GM23338 (cell line): ENCODE measurements at regions not wholly inside any gene's neighbourhood (a gene's known extent, or its start where the extent isn't known, plus 50 kb on each side); places are given as distances from the start of the nearest gene placed in this dataset.

Experiments
- ATAC-seq: fragments of 200-7000 bp; cut with Tn5 transposase; 3 replicates; pipeline ENCODE4 v1.9.1; 2020
- DNase-seq: peaks from one replicate; pipeline ENCODE4 v3.0.0-alpha.2; 2015; ENCODE audit warnings: low spot score
- H2AFZ ChIP-seq: fragments of 200-600 bp; sonication (generic); 2 replicates; pipeline ENCODE4 v1.8.0; 2016; ENCODE audit warnings: antibody characterized with exemption, mild to moderate bottlenecking, moderate library complexity
- H3F3A ChIP-seq: fragments of 200-600 bp; sonication (generic); replicated peaks from 2 replicates; pipeline ENCODE4 v1.8.0; 2017; ENCODE audit warnings: antibody characterized with exemption, mixed run types, low read depth
- H3K27ac ChIP-seq: fragments of 200-600 bp; sonication (generic); 2 replicates; pipeline ENCODE4 v1.6.1; 2016; ENCODE audit warnings: low read depth
- H3K27me3 ChIP-seq: fragments of 200-600 bp; sonication (generic); 2 replicates; pipeline ENCODE4 v1.8.0; 2016; ENCODE audit warnings: mild to moderate bottlenecking, mixed run types, moderate library complexity; ENCODE audit not compliant: insufficient read depth
- H3K36me3 ChIP-seq: fragments of 200-600 bp; sonication (generic); 2 replicates; pipeline ENCODE4 v1.8.0; 2016; ENCODE audit warnings: mild to moderate bottlenecking; ENCODE audit not compliant: insufficient read depth
- H3K4me1 ChIP-seq: fragments of 200-600 bp; sonication (generic); 2 replicates; pipeline ENCODE4 v1.8.0; 2016; ENCODE audit warnings: mild to moderate bottlenecking, moderate library complexity; ENCODE audit not compliant: insufficient read depth
- H3K4me2 ChIP-seq: fragments of 200-600 bp; sonication (generic); 2 replicates; pipeline ENCODE4 v1.7.1; 2017; ENCODE audit warnings: mixed run types
- H3K4me3 ChIP-seq: fragments of 200-600 bp; sonication (generic); 2 replicates; pipeline ENCODE4 v1.6.1; 2016; ENCODE audit warnings: mixed run types
- H3K79me2 ChIP-seq: fragments of 200-600 bp; sonication (generic); replicated peaks from 2 replicates; pipeline ENCODE4 v1.8.0; 2017; ENCODE audit warnings: mild to moderate bottlenecking; ENCODE audit not compliant: insufficient read depth
- H3K9me2 ChIP-seq: fragments of 200-600 bp; sonication (generic); 2 replicates; pipeline ENCODE4 v1.8.0; 2017; ENCODE audit not compliant: insufficient read depth
- H4K20me1 ChIP-seq: fragments of 200-600 bp; sonication (generic); replicated peaks from 2 replicates; pipeline ENCODE4 v1.8.0; 2017; ENCODE audit warnings: mild to moderate bottlenecking; ENCODE audit not compliant: insufficient read depth
- H3K27ac Mint-ChIP-seq: 2 replicates; pipeline ENCODE4 v1.8.0; 2020; ENCODE audit warnings: inconsistent platforms, mild to moderate bottlenecking, moderate library complexity, mixed read lengths
- H3K27me3 Mint-ChIP-seq: 3 replicates; pipeline ENCODE4 v1.8.0; 2022; ENCODE audit warnings: low read depth, mild to moderate bottlenecking, moderate library complexity, mixed read lengths, inconsistent platforms; ENCODE audit not compliant: insufficient read depth, poor library complexity
- H3K36me3 Mint-ChIP-seq: 3 replicates; pipeline ENCODE4 v1.8.0; 2021; ENCODE audit warnings: low read depth, mild to moderate bottlenecking, inconsistent platforms, moderate library complexity, mixed read lengths
- H3K4me1 Mint-ChIP-seq: 3 replicates; pipeline ENCODE4 v1.8.0; 2020; ENCODE audit warnings: mild to moderate bottlenecking, inconsistent platforms, mixed read lengths
- H3K4me3 Mint-ChIP-seq: 3 replicates; pipeline ENCODE4 v1.8.0; 2021; ENCODE audit warnings: moderate library complexity, mild to moderate bottlenecking, inconsistent platforms, mixed read lengths
- H3K9me3 Mint-ChIP-seq: 3 replicates; pipeline ENCODE4 v1.8.0; 2020; ENCODE audit warnings: moderate library complexity, mild to moderate bottlenecking, inconsistent platforms, mixed read lengths
- CREB1 ChIP-seq: fragments of 250-450 bp; sonication (Bioruptor Pico); IDR thresholded peaks from 2 replicates; pipeline ENCODE4 v1.5.0; 2020; ENCODE audit warnings: low read depth, mild to moderate bottlenecking, moderate library complexity
- ETS1 ChIP-seq: IDR thresholded peaks from 2 replicates; pipeline ENCODE4 v1.6.1; 2016; ENCODE audit warnings: antibody characterized with exemption
- EZH2 ChIP-seq: fragments of 200-600 bp; sonication (generic); IDR thresholded peaks from one replicate; pipeline ENCODE4 v1.8.0; 2017; ENCODE audit warnings: antibody characterized with exemption, mild to moderate bottlenecking, low read depth; ENCODE audit not compliant: unreplicated experiment
- EZH2phosphoT487 ChIP-seq: fragments of 200-600 bp; sonication (generic); IDR thresholded peaks from one replicate; pipeline ENCODE4 v1.8.1; 2018; ENCODE audit warnings: antibody characterized with exemption; ENCODE audit not compliant: unreplicated experiment
- JUNB ChIP-seq: IDR thresholded peaks from one replicate; pipeline ENCODE4 v1.6.1; 2016; ENCODE audit warnings: antibody characterized with exemption; ENCODE audit not compliant: unreplicated experiment
- NANOG ChIP-seq: IDR thresholded peaks from 2 replicates; pipeline ENCODE4 v1.6.1; 2016; ENCODE audit warnings: antibody characterized with exemption, borderline replicate concordance
- POLR2AphosphoS5 ChIP-seq: IDR thresholded peaks from 2 replicates; pipeline ENCODE4 v1.6.1; 2016; ENCODE audit warnings: antibody characterized with exemption, low read depth
- STAT1 ChIP-seq: IDR thresholded peaks from one replicate; pipeline ENCODE4 v1.6.1; 2016; ENCODE audit warnings: antibody characterized with exemption; ENCODE audit not compliant: unreplicated experiment
- ZNF114 ChIP-seq: fragments of 250-450 bp; sonication (Bioruptor Pico); IDR thresholded peaks from 2 replicates; pipeline ENCODE4 v1.5.0; 2020; ENCODE audit warnings: mild to moderate bottlenecking, moderate library complexity
- ZNF331 ChIP-seq: fragments of 250-450 bp; sonication (Bioruptor Pico); IDR thresholded peaks from 2 replicates; pipeline ENCODE4 v1.5.0; 2020; ENCODE audit warnings: low read depth, mild to moderate bottlenecking, moderate library complexity
- TF ChIP-seq, protein P1 (sequence below): fragments of 250-450 bp; sonication (Bioruptor Pico); IDR thresholded peaks from 2 replicates; pipeline ENCODE4 v1.5.0; 2020; ENCODE audit warnings: mild to moderate bottlenecking, moderate library complexity
- TF ChIP-seq, protein P2 (sequence below): IDR thresholded peaks from one replicate; pipeline ENCODE4 v1.6.1; 2018; ENCODE audit warnings: antibody characterized with exemption; ENCODE audit not compliant: unreplicated experiment
- TF ChIP-seq, protein P3 (sequence below), 2 experiments: fragments of 200-600 bp in 1 of 2; sonication (generic) in 1 of 2; conservative IDR thresholded peaks; 2 replicates each; pipeline versions ENCODE4 v1.5.1 to v1.6.1; 2016 to 2017; ENCODE audit warnings: antibody characterized with exemption in 2 of 2, low read depth in 2 of 2, mild to moderate bottlenecking in 2 of 2, moderate library complexity in 1 of 2

DNA sequence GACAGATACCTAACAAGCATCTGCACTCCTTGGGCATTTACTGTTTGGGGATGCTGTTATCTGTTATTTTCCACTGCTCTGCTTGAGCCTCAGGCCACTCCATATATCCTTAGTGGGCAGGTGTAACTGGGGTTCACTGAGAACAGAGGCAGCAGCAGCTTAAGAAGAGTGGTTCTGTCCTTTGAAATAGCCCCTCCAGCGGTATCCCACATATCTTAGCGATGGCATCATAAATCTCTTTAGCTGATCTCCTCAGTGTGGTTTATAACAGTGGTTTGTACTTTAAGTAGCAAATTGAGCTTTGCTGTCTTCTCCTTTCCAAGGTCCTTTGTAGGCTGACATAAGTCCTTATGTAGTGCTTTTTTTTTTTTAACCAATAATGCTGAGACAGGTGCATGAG, 79.7 kb upstream of the RPRM start:
- H3K9me2 ChIP-seq, result no peaks in the 10 kb centered on the region
- Mint-ChIP-seq H3K4me3 (no peak overlapping the region), H3K4me1 (no peaks in the 10 kb centered on the region), H3K36me3 (no peaks in the 10 kb centered on the region; the same call in 2 of the 3 replicates), H3K27ac (no peak overlapping the region), H3K27me3 (no peaks in the 10 kb centered on the region), H3K9me3 (no peaks in the 10 kb centered on the region; the same call in 2 of the 3 replicates)
- no peak for TF ChIP-seq POLR2AphosphoS5
- TF ChIP-seq, protein P1, sequence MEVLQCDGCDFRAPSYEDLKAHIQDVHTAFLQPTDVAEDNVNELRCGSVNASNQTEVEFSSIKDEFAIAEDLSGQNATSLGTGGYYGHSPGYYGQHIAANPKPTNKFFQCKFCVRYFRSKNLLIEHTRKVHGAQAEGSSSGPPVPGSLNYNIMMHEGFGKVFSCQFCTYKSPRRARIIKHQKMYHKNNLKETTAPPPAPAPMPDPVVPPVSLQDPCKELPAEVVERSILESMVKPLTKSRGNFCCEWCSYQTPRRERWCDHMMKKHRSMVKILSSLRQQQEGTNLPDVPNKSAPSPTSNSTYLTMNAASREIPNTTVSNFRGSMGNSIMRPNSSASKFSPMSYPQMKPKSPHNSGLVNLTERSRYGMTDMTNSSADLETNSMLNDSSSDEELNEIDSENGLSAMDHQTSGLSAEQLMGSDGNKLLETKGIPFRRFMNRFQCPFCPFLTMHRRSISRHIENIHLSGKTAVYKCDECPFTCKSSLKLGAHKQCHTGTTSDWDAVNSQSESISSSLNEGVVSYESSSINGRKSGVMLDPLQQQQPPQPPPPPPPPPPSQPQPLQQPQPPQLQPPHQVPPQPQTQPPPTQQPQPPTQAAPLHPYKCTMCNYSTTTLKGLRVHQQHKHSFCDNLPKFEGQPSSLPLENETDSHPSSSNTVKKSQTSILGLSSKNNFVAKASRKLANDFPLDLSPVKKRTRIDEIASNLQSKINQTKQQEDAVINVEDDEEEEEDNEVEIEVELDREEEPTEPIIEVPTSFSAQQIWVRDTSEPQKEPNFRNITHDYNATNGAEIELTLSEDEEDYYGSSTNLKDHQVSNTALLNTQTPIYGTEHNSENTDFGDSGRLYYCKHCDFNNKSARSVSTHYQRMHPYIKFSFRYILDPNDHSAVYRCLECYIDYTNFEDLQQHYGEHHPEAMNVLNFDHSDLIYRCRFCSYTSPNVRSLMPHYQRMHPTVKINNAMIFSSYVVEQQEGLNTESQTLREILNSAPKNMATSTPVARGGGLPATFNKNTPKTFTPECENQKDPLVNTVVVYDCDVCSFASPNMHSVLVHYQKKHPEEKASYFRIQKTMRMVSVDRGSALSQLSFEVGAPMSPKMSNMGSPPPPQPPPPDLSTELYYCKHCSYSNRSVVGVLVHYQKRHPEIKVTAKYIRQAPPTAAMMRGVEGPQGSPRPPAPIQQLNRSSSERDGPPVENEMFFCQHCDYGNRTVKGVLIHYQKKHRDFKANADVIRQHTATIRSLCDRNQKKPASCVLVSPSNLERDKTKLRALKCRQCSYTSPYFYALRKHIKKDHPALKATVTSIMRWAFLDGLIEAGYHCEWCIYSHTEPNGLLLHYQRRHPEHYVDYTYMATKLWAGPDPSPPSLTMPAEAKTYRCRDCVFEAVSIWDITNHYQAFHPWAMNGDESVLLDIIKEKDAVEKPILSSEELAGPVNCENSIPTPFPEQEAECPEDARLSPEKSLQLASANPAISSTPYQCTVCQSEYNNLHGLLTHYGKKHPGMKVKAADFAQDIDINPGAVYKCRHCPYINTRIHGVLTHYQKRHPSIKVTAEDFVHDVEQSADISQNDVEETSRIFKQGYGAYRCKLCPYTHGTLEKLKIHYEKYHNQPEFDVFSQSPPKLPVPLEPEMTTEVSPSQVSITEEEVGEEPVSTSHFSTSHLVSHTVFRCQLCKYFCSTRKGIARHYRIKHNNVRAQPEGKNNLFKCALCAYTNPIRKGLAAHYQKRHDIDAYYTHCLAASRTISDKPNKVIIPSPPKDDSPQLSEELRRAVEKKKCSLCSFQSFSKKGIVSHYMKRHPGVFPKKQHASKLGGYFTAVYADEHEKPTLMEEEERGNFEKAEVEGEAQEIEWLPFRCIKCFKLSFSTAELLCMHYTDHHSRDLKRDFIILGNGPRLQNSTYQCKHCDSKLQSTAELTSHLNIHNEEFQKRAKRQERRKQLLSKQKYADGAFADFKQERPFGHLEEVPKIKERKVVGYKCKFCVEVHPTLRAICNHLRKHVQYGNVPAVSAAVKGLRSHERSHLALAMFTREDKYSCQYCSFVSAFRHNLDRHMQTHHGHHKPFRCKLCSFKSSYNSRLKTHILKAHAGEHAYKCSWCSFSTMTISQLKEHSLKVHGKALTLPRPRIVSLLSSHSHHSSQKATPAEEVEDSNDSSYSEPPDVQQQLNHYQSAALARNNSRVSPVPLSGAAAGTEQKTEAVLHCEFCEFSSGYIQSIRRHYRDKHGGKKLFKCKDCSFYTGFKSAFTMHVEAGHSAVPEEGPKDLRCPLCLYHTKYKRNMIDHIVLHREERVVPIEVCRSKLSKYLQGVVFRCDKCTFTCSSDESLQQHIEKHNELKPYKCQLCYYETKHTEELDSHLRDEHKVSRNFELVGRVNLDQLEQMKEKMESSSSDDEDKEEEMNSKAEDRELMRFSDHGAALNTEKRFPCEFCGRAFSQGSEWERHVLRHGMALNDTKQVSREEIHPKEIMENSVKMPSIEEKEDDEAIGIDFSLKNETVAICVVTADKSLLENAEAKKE (CRISPR knock-in tag), result no peak
- TF ChIP-seq STAT1, result no peak
- TF ChIP-seq, protein P2, sequence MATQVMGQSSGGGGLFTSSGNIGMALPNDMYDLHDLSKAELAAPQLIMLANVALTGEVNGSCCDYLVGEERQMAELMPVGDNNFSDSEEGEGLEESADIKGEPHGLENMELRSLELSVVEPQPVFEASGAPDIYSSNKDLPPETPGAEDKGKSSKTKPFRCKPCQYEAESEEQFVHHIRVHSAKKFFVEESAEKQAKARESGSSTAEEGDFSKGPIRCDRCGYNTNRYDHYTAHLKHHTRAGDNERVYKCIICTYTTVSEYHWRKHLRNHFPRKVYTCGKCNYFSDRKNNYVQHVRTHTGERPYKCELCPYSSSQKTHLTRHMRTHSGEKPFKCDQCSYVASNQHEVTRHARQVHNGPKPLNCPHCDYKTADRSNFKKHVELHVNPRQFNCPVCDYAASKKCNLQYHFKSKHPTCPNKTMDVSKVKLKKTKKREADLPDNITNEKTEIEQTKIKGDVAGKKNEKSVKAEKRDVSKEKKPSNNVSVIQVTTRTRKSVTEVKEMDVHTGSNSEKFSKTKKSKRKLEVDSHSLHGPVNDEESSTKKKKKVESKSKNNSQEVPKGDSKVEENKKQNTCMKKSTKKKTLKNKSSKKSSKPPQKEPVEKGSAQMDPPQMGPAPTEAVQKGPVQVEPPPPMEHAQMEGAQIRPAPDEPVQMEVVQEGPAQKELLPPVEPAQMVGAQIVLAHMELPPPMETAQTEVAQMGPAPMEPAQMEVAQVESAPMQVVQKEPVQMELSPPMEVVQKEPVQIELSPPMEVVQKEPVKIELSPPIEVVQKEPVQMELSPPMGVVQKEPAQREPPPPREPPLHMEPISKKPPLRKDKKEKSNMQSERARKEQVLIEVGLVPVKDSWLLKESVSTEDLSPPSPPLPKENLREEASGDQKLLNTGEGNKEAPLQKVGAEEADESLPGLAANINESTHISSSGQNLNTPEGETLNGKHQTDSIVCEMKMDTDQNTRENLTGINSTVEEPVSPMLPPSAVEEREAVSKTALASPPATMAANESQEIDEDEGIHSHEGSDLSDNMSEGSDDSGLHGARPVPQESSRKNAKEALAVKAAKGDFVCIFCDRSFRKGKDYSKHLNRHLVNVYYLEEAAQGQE, result no peak
- no peak for TF ChIP-seq EZH2phosphoT487
- no peak for TF ChIP-seq NANOG
- TF ChIP-seq ETS1, result no peak
- no peak for TF ChIP-seq EZH2
- TF ChIP-seq CREB1 (CRISPR knock-in tag), result no peak
- no peak for TF ChIP-seq ZNF331 (CRISPR knock-in tag)
- TF ChIP-seq ZNF114, result no peak
- TF ChIP-seq, protein P3, sequence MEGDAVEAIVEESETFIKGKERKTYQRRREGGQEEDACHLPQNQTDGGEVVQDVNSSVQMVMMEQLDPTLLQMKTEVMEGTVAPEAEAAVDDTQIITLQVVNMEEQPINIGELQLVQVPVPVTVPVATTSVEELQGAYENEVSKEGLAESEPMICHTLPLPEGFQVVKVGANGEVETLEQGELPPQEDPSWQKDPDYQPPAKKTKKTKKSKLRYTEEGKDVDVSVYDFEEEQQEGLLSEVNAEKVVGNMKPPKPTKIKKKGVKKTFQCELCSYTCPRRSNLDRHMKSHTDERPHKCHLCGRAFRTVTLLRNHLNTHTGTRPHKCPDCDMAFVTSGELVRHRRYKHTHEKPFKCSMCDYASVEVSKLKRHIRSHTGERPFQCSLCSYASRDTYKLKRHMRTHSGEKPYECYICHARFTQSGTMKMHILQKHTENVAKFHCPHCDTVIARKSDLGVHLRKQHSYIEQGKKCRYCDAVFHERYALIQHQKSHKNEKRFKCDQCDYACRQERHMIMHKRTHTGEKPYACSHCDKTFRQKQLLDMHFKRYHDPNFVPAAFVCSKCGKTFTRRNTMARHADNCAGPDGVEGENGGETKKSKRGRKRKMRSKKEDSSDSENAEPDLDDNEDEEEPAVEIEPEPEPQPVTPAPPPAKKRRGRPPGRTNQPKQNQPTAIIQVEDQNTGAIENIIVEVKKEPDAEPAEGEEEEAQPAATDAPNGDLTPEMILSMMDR (conservative IDR thresholded peaks at IDR 0.05; ENCODE audit: low read depth in 2 of 2), result no peak
- no peak for TF ChIP-seq JUNB
- no peak for ATAC-seq
- H3K27ac ChIP-seq, result no peak overlapping the region
- H3K4me3 ChIP-seq, result no peak overlapping the region
- H3F3A ChIP-seq, result no peaks in the 10 kb centered on the region
- no peaks in the 10 kb centered on the region for H3K79me2 ChIP-seq
- no peak for DNase-seq
- no peak overlapping the region for H2AFZ ChIP-seq
- no peaks in the 10 kb centered on the region for H3K27me3 ChIP-seq
- no peaks in the 10 kb centered on the region for H3K36me3 ChIP-seq
- H3K4me2 ChIP-seq, result no peak overlapping the region
- no peaks in the 10 kb centered on the region for H3K4me1 ChIP-seq
- no peaks in the 10 kb centered on the region for H4K20me1 ChIP-seq
